Transverse colon (tissue), 4 donors: ENCODE measurements at regions not wholly inside any gene's neighbourhood (a gene's known extent, or its start where the extent isn't known, plus 50 kb on each side); places are given as distances from the start of the nearest gene placed in this dataset.

Source experiments
- DNase-seq: peaks from one replicate; pipeline ENCODE4 v3.0.0-alpha.2; 2019
- H3K27ac ChIP-seq, 4 donors: fragments of 200-600 bp; sonication (generic); 2 replicates each; pipeline ENCODE4 v1.5.1; 2016 to 2018; ENCODE audit warnings: inconsistent platforms in 4 of 4
- H3K27me3 ChIP-seq: fragments of 200-600 bp; sonication (generic); 2 replicates; pipeline ENCODE4 v1.5.1; 2017; ENCODE audit warnings: inconsistent platforms
- H3K36me3 ChIP-seq, 4 donors: fragments of 200-600 bp; sonication (generic); 2 replicates each; pipeline ENCODE4 v1.5.1; 2017 to 2019; ENCODE audit warnings: inconsistent platforms in 4 of 4
- H3K4me1 ChIP-seq, 4 donors: fragments of 200-600 bp; sonication (generic); 2 replicates each; pipeline ENCODE4 v1.5.1; 2017 to 2020; ENCODE audit warnings: inconsistent platforms in 4 of 4
- H3K4me3 ChIP-seq, 4 donors: fragments of 200-600 bp; sonication (generic); 1 replicate in 1 of 4; 2 replicates in 3 of 4; pipeline versions ENCODE4 v1.5.1 to v1.6.1; 2017 to 2019; ENCODE audit warnings: inconsistent platforms in 4 of 4
- H3K9me3 ChIP-seq, 2 donors: fragments of 200-600 bp; sonication (generic); 2 replicates each; pipeline ENCODE4 v1.5.1; 2017 to 2019; ENCODE audit warnings: inconsistent platforms in 2 of 2
- CTCF ChIP-seq, 5 experiments: fragments of 200-600 bp in 3 of 5; fragments of 450-650 bp in 2 of 5; sonication (generic) in 3 of 5; IDR thresholded peaks; 1 replicate in 2 of 5; 2 replicates in 3 of 5; pipeline ENCODE4 v1.5.1; 2016 to 2017; ENCODE audit warnings: antibody characterized with exemption in 5 of 5, inconsistent platforms in 3 of 5, mild to moderate bottlenecking in 2 of 5, moderate library complexity in 1 of 5
- EP300 ChIP-seq: sonication (generic); formaldehyde crosslinking; IDR thresholded peaks from one replicate; pipeline ENCODE4 v1.6.1; 2017; ENCODE audit warnings: antibody characterized with exemption, low read depth
- POLR2A ChIP-seq: fragments of 450-650 bp; IDR thresholded peaks from one replicate; pipeline ENCODE4 v1.6.1; 2016; ENCODE audit warnings: antibody characterized with exemption, mild to moderate bottlenecking, moderate library complexity
- POLR2AphosphoS5 ChIP-seq, 3 donors: sonication (generic); formaldehyde crosslinking; IDR thresholded peaks; one replicate each; pipeline ENCODE4 v1.6.1; 2016; ENCODE audit warnings: antibody characterized with exemption in 3 of 3
- WGBS, 2 donors: methylation state at CpG; one replicate each; pipeline ENCODE4 v1.1.5; 2018; ENCODE audit warnings: low coverage in 1 of 2; 5-methylcytosine and 5-hydroxymethylcytosine counted together
- in situ Hi-C, 4 donors: fragments of 200-750 bp; cut with MboI; loops; one replicate each; pipeline versions ENCODE4 v1.15.0 to v1.15.1; 2017; ENCODE audit warnings: low sequenced_read_pairs in 3 of 4, low pct_ligation_motif_present in 1 of 4, low pct_unique_long_range_greater_than_20kb in 1 of 4
- intact Hi-C: fragments of 100-400 bp; cut with DNase I; formaldehyde crosslinking; loops from one replicate; pipeline ENCODE4 v1.15.1; 2023; ENCODE audit warnings: low total_unique reads

- no peaks in the 10 kb centered on the region for H3K36me3 ChIP-seq
- in situ Hi-C loops (no loop called here), intact Hi-C loops (no loop called here)
- no peaks in the 10 kb centered on the region for H3K27me3 ChIP-seq
- no peaks in the 10 kb centered on the region for H3K4me1 ChIP-seq
- no peak for DNase-seq
- WGBS, 2 donors, result 66% methylated on average over 6 of the region's 6 CpGs; no CpG with 5 or more reads in 1 of the 2 donors
- H3K9me3 ChIP-seq, result no peaks in the 10 kb centered on the region
- TF ChIP-seq CTCF (IDR thresholded peaks at IDR 0.05) (no peak), EP300 (no peak), POLR2A (no peak), POLR2AphosphoS5 (IDR thresholded peaks at IDR 0.05) (no peak)
- H3K27ac ChIP-seq, result no peak overlapping the region
- H3K4me3 ChIP-seq, result no peak overlapping the region
These were observed 435.3 kb downstream of the GATA3 start for GRCh38 chr10:8489823-8490222.

DNA sequence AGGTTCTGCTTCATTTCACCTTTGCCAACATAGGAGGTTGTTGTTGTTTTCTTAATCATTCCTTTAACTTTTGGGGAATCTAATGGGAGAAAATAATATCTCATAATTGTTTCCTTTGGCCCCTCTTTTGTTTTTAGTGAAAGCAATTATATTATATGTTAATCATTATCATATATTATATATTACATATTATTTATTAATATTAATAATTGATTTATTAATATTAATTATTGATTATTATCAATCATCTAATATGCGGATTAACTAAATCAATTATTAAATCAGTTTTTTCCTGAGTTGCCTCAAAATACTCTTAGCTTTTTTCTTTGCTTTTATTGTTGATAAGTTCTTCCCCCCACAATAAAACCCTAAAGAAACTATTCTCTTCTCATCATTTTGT, 443.8 kb downstream of the GATA3 start:
- no peak overlapping the region for H3K27ac ChIP-seq
- in situ Hi-C loops (no loop called here), intact Hi-C loops (no loop called here)
- H3K36me3 ChIP-seq, result no peaks in the 10 kb centered on the region
- no peak overlapping the region for H3K4me3 ChIP-seq
- no peaks in the 10 kb centered on the region for H3K9me3 ChIP-seq
- no peaks in the 10 kb centered on the region for H3K27me3 ChIP-seq
- no peak for DNase-seq
- TF ChIP-seq POLR2AphosphoS5 (IDR thresholded peaks at IDR 0.05), result no peak
- 83 to 87% methylated on average over 1 of the region's 1 CpG for WGBS, 2 donors
- no peaks in the 10 kb centered on the region for H3K4me1 ChIP-seq

DNA sequence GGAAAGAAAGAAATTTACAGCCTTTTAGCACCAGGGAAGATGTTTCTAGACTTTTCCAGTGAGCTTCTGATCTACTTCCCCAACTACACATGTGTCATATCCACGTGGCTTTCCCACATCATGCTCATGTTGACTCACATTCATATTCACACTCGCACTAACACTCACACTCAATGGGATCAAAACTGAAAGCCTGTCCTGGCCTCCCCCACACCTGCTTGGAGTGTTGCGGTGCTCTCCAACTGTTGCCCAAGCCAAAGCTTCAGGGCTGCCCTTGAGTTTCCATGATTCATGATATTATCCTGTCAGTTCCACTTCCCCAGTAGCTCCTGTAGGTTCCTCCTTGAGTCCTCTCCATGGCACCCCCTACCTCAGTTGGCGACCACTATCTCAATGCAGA, 444.4 kb downstream of the GATA3 start:
- TF ChIP-seq CTCF (IDR thresholded peaks at IDR 0.05) (no peak), POLR2AphosphoS5 (IDR thresholded peaks at IDR 0.05) (no peak), EP300 (no peak), POLR2A (no peak)
- Histone ChIP-seq H3K4me3 (no peak overlapping the region), H3K9me3 (no peaks in the 10 kb centered on the region), H3K36me3 (no peaks in the 10 kb centered on the region), H3K27ac (no peak overlapping the region), H3K27me3 (no peaks in the 10 kb centered on the region), H3K4me1 (no peaks in the 10 kb centered on the region)
- in situ Hi-C loops, result no loop called here
- no peak for DNase-seq
- intact Hi-C loops, result no loop called here
- 66 to 81% methylated on average over 4 of the region's 4 CpGs for WGBS, 2 donors

- no peaks in the 10 kb centered on the region for H3K36me3 ChIP-seq
- WGBS, 2 donors, result 71 to 75% methylated on average over 4 of the region's 4 CpGs
- TF ChIP-seq POLR2AphosphoS5 (IDR thresholded peaks at IDR 0.05) (no peak), EP300 (no peak), CTCF (IDR thresholded peaks at IDR 0.05) (no peak), POLR2A (no peak)
These were observed 444.8 kb downstream of the GATA3 start for GRCh38 chr10:8499312-8499711.

DNA sequence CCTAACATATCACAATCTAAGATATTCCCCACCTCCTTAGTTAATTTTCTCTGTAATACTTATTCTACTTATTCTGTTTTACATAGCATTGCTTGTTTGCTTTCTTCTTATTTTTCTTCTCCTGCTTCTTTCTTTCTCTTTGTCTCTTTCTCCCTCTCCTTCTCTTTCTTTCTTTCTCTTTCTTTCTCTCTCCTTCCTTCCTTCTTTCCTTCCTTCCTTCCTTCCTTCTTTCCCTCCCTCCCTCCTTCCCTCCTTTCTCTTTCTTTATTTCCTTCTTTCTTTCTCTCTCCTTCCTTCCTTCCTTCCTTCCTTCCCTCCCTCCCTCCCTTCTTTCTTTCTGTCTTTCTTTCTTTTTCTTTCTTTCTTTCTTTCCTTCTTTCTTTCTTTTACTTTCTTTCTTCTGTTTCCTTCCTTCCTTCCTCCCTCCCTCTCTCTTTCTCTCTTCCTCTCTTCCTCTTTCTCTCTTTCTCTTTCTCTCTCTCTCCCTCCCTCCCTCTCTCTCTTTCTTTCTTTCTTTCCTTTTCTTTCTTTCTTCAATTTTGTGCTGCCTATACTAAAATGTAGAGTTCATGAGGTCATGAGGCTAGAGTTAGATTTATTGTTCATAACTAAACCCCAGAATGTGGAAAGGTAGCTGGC, 445.4 kb downstream of the GATA3 start:
- Histone ChIP-seq H3K36me3 (no peaks in the 10 kb centered on the region), H3K27ac (no peak overlapping the region), H3K9me3 (no peaks in the 10 kb centered on the region), H3K4me3 (no peak overlapping the region), H3K4me1 (no peaks in the 10 kb centered on the region), H3K27me3 (no peaks in the 10 kb centered on the region)
- TF ChIP-seq POLR2A (no peak), CTCF (IDR thresholded peaks at IDR 0.05) (no peak), POLR2AphosphoS5 (IDR thresholded peaks at IDR 0.05) (no peak), EP300 (no peak)
- intact Hi-C loops, result no loop called here
- DNase-seq, result no peak
- in situ Hi-C loops, result no loop called here

More at GRCh38 chr10:8499312-8499711, 444.8 kb downstream of the GATA3 start:
- no peak for DNase-seq
- Histone ChIP-seq H3K4me1 (no peaks in the 10 kb centered on the region), H3K4me3 (no peak overlapping the region), H3K9me3 (no peaks in the 10 kb centered on the region), H3K27me3 (no peaks in the 10 kb centered on the region), H3K27ac (no peak overlapping the region)
- intact Hi-C loops, result no loop called here
- in situ Hi-C loops, result no loop called here
